ENCODE measurements at regions not wholly inside any gene's neighbourhood (a gene's known extent, or its start where the extent isn't known, plus 50 kb on each side); places are given as distances from the start of the nearest gene placed in this dataset.
"Not testable (repeated sequence)": the region's sequence is repeated elsewhere in the genome, so short reads cannot be mapped to it uniquely, and the experiment has no call there.

DNA sequence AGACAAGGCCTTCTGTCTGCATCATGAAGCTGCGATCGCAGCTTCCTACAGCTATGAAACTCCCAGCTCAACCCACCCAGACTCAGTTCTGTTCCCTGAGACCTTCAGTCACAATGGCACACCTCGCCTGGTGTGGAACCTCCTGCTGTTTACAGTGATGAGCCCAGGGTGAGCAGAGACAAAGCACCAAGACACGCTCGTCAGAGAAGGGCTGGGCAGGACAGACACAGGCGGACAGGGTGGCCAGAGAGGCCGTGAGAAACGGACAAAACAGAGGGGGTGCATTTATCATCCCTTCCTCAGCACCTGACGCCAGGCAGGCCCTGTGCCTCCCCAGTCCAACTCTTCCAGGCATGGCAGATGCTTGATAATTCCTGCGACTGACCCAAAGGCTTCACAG lies 178.2 kb downstream of the LMLN start:
- not testable (repeated sequence) for TF ChIP-seq CTCF (IDR thresholded peaks at IDR 0.05 in 8 of 11, conservative IDR thresholded peaks at IDR 0.05 in 3 of 11); POLR2AphosphoS5 (IDR thresholded peaks at IDR 0.05)

Measured in spleen (tissue), 7 donors.